ENCODE measurements at regions not wholly inside any gene's neighbourhood (a gene's known extent, or its start where the extent isn't known, plus 50 kb on each side); places are given as distances from the start of the nearest gene placed in this dataset.

GRCh38 chrX:14220386-14220944 lies 190.8 kb upstream of the GEMIN8 start:
- TF ChIP-seq, protein P1, sequence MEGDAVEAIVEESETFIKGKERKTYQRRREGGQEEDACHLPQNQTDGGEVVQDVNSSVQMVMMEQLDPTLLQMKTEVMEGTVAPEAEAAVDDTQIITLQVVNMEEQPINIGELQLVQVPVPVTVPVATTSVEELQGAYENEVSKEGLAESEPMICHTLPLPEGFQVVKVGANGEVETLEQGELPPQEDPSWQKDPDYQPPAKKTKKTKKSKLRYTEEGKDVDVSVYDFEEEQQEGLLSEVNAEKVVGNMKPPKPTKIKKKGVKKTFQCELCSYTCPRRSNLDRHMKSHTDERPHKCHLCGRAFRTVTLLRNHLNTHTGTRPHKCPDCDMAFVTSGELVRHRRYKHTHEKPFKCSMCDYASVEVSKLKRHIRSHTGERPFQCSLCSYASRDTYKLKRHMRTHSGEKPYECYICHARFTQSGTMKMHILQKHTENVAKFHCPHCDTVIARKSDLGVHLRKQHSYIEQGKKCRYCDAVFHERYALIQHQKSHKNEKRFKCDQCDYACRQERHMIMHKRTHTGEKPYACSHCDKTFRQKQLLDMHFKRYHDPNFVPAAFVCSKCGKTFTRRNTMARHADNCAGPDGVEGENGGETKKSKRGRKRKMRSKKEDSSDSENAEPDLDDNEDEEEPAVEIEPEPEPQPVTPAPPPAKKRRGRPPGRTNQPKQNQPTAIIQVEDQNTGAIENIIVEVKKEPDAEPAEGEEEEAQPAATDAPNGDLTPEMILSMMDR (IDR thresholded peaks at IDR 0.05; ENCODE audit: extremely low read depth in 1 of 2, insufficient read depth in 1 of 2, low read depth in 1 of 2, low read length in 2 of 2), result no peak
- no peak for TF ChIP-seq EZH2 (IDR thresholded peaks at IDR 0.05; ENCODE audit: borderline replicate concordance, low read depth, low read length, severe bottlenecking)
- no peak for TF ChIP-seq POLR2A (IDR thresholded peaks at IDR 0.05; ENCODE audit: low read depth, low read length)
- TF ChIP-seq POLR2AphosphoS5 (IDR thresholded peaks at IDR 0.05; ENCODE audit: insufficient read depth, low read depth, low read length), result no peak

Data from endothelial cell of umbilical vein (primary cell).